ENCODE measurements at regions not wholly inside any gene's neighbourhood (a gene's known extent, or its start where the extent isn't known, plus 50 kb on each side); places are given as distances from the start of the nearest gene placed in this dataset.
"Not testable (repeated sequence)": the region's sequence is repeated elsewhere in the genome, so short reads cannot be mapped to it uniquely, and the experiment has no call there.

DNA sequence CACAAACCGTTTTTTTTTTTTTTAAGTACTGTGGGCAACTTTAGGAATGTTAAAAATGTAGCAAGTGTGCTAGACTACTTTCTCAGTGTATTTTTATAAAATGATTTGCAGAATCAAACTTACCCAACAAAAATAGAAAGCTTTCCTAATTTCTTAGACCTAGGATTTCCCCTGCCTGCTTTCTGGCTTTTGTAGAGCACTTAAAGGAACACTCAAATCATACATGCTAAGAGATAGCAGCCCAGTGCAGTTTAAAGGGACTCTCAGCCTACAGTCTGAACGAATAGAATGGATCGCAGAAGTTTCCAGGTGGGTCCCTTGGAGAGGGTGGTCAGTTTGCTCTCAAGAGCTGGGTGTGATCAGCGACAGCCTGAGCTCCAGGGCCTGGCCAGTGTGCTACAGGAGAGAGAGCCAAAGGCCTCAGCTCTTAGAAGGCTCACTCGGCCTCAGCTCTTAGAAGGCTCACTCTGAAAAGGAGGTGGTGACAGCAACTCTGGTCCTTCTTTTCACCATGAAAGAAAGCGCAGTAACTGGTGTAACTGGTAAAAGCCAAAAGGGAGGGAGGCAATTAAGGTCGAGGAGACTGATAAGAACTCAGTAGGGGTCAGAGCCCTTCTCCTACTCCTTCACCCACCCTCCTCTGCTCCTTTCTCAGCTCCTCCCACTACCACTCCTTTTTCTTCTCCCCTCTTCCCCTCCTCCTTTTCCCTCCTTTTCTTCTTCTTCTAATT, 142.4 kb downstream of the ZFP64 start:
- no peak for FAIRE-seq

- no peak for FAIRE-seq
Measured at GRCh38 chr20:52047811-52048764, 143.5 kb downstream of the ZFP64 start.

GRCh38 chr20:52041966-52042365, 149.6 kb downstream of the ZFP64 start:
- no peak for FAIRE-seq

DNA sequence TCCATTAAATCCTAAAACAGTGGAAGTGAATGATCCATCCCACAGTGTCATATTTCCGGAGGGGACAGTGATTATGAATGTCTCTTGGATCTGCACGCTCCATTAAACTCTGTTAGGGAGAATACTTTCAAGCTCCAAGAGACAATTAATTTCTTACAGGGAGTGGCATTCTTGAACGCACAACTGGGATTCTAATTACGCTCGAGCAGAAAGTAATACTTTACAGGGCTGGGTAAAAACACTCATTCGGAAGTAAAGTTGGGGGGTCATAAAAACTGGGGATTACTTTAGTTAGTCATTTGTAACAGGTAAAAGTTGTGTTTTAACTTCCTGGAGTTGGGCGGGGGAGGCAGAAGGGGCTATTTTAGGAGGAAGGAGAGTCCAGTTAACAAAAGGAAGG, 151.8 kb downstream of the ZFP64 start:
- FAIRE-seq, result no peak

DNA sequence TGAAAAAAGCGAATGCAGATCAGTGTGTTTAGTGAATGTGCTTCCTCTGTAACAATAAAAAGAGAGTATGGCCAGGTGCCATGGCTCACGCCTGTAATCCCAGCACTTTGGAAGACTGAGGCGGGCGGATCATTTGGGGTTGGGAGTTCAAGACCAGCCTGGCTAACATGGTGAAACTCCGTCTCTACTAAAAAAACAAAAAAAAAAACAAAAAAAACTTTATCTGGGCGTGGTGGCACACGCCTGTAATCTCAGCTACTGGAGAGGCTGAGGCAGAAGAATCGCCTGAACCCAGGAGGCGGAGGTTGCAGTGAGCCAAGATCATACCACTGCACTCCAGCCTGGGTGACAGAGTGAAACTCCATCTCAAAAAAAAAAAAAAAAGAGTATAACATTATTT, 152.9 kb downstream of the ZFP64 start:
- not testable (repeated sequence) for FAIRE-seq

GRCh38 chr20:52037370-52037769, 154.2 kb downstream of the ZFP64 start:
- FAIRE-seq, result no peak

DNA sequence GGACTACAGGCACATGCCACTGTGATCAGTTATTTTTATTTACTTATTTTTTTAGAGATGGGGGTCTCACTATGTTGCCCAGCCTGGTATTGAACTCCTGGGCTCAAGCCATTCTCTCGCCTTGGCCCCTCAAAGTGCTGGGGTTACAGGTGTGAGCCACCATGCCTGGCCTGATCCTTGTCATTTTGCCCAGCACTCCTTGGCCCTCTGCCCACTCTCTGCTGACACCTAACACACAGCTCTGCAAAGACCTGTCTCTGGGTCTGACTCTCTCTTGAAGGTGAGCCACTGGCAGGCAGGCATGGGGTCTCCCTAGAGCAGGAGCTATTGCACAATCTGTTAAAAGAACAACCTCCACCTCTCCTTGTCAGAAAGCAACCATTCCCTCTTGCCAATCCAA, 155.6 kb downstream of the ZFP64 start:
- no peak for FAIRE-seq

- FAIRE-seq, result no peak
Measured at GRCh38 chr20:52035498-52035897, 156.1 kb downstream of the ZFP64 start.

- FAIRE-seq, result no peak
Measured at GRCh38 chr20:52034581-52034980, 157.0 kb downstream of the ZFP64 start.

DNA sequence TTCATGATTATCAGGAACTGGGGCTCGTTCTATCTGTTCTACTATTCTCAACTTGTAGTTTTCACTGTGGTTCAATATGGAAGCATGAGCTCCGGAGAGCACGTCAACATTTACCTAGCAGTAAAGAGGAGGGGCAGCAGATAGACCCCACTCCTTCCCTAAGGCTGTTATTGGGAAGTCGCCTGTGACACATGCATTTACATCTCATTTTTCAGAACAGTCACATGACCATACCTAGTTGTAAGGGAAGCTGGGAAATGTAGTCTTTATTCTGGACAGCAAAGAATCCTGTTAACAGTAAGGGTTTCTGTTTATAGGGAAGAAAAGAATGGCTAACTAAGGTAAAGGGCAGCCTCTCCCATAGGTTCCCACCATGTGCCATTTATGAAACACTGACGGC, 158.3 kb downstream of the ZFP64 start:
- no peak for FAIRE-seq

DNA sequence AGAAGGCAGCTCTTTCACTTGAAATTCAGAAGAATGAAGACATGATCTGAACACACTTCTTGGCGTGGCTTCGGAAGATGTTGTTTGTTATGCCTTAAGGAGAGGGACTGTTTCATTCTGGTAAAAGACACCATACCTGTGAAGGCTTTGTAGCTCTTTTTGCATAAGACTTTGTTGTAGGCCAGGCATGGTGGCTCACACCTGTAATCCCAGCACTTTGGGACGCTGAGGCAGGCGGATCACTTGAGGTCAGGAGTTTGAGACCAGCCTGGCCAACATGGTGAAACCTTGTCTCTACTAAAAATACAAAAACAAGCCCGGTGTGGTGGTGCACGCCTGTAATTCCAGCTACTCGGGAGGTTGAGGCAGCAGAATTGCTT, 159.3 kb downstream of the ZFP64 start:
- FAIRE-seq, result not testable (repeated sequence)

DNA sequence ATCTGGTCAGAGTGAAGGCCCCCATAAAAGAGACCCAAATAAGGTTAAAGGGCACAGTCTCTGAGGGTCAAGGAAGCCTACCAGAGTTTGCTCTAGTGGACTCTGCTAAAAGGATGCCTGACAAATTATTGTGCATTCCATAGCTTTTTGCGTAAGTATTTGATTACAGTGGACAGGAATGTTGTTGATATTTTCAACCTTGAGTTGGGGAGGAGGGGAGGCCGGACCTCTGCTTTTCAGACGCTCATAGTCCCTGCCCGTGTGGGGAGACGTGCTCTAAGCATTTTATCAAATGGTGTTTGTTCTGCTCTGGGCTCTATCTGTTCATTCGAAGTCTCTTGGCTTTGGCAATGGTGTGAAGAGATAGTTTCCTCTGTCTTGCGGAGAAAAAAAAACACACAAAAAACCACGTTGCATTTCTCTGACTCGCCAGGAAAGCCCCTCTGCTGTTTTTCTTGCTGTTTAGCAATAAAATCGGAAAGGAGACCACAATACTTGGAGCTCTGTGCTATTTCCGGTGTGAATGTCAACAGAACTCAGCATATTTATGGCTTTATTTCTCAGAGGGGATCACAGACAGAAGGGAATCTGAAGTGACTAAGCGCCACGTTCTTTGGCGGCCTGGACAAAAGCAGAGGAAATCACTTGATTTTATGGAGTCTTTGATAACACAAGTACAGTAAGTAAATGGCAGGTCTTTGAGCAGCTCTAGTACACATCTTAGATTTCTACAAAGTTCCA, 159.8 kb downstream of the ZFP64 start:
- FAIRE-seq, result no peak

DNA sequence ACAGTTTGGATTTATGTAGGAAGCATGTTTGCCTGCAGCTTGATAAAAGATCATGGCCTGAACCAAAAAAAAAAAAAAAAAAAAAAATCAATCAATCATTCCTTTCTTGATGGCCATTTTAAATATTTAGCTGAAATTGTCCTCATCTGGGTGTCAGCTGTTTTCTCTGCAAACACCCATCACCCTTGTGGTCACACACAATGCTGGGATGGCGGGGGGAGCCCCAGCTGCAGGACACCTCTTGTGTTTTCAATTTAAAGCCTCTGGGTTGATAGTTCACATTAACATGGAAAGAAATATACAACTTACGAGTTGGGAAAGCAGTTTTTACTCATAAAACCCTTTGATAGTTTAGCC, 160.4 kb downstream of the ZFP64 start:
- FAIRE-seq, result no peak

- not testable (repeated sequence) for FAIRE-seq
Measured at GRCh38 chr20:52029129-52029528, 162.4 kb downstream of the ZFP64 start.

- FAIRE-seq, result no peak
Measured at GRCh38 chr20:52025938-52026337, 165.6 kb downstream of the ZFP64 start.

DNA sequence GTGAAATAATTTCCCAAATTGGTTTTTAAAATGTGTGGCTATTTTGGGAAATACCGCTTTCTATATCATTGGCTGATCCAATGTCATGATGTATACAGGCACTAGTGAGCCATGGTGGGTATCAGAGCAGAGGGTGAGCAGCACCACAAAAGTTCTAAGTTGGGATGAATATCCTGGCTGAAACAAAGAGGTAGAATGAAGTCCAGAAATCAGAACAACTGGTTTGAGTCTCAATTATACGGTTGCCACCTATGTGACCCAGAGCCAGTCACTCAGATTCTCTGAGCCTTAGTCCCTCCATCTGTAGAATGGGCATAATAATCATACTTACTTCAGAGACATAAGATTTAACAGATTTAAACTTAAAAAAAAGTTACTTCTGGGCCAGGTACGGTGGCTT, 172.3 kb downstream of the ZFP64 start:
- no peak for FAIRE-seq

GRCh38 chr20:52017669-52018317, 173.8 kb downstream of the ZFP64 start:
- FAIRE-seq, result no peak

DNA sequence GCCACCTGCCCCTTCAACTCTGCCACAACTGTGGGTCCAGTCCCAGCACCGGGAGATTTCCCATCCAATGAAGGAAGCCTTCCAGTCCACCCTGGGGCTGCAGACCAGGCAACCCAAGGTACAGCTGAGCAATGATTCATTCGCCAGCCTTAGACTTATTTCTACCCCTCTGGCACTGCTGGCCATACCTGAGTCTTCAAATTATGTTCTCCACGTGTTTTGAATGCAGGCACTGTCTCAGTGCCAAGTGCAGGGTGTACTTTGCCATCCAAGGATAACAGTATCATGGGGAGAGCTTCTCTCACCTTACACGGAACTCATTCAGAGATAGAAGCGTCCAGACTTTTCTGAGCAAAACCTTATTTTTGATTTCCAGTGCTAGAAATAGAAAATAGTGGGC, 175.6 kb downstream of the ZFP64 start:
- FAIRE-seq, result no peak

GRCh38 chr20:52015155-52015554, 176.4 kb downstream of the ZFP64 start:
- no peak for FAIRE-seq

- no peak for FAIRE-seq
Measured at GRCh38 chr20:52012079-52012478, 179.5 kb downstream of the ZFP64 start.

- FAIRE-seq, result no peak
Measured at GRCh38 chr20:52011093-52011492, 180.5 kb downstream of the ZFP64 start.

DNA sequence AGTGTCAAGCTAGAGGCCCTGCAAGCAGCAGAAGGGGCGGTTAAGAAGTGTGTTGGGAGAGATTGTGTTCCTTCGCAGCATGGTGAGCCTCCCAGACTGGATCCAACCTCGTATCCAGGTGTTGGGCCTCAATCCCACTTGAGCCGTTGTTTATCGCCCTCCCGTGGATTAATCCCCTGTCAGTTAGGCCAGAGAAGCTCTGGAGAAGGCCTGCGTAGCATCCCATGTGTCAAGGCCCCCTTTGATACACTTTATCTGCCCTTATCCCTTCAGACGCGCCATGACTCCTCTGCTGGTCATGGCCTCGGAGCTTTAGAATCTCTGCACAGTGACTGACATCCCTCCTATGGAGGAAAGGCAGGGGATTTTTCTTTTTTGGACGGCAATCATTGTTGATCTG, 181.0 kb downstream of the ZFP64 start:
- FAIRE-seq, result no peak

- no peak for FAIRE-seq
Measured at GRCh38 chr20:52008874-52009273, 182.7 kb downstream of the ZFP64 start.

Measured in islet of Langerhans (tissue), 1 donor.